C4-2B (cell line): ENCODE measurements at regions not wholly inside any gene's neighbourhood (a gene's known extent, or its start where the extent isn't known, plus 50 kb on each side); places are given as distances from the start of the nearest gene placed in this dataset.

ENCODE experiments used
- CTCF ChIP-seq: fragments of 450-650 bp; conservative IDR thresholded peaks from 2 replicates; pipeline ENCODE4 v1.5.1; 2017; ENCODE audit warnings: mild to moderate bottlenecking
- ZFX ChIP-seq: fragments of 450-650 bp; IDR thresholded peaks from 2 replicates; pipeline ENCODE4 v1.6.1; 2017

- TF ChIP-seq CTCF (no peak), ZFX (no peak)
Observed at GRCh38 chr6:10144772-10145171, 270.1 kb downstream of the TFAP2A start.
